GM19463 (cell line): ENCODE measurements at regions not wholly inside any gene's neighbourhood (a gene's known extent, or its start where the extent isn't known, plus 50 kb on each side); places are given as distances from the start of the nearest gene placed in this dataset.

ENCODE experiments used
- ATAC-seq: cut with Tn5 transposase; IDR thresholded peaks from one replicate; pipeline ENCODE4 v1.9.1; 2021; ENCODE audit warnings: mild to moderate bottlenecking, moderate library complexity; ENCODE audit not compliant: unreplicated experiment

DNA sequence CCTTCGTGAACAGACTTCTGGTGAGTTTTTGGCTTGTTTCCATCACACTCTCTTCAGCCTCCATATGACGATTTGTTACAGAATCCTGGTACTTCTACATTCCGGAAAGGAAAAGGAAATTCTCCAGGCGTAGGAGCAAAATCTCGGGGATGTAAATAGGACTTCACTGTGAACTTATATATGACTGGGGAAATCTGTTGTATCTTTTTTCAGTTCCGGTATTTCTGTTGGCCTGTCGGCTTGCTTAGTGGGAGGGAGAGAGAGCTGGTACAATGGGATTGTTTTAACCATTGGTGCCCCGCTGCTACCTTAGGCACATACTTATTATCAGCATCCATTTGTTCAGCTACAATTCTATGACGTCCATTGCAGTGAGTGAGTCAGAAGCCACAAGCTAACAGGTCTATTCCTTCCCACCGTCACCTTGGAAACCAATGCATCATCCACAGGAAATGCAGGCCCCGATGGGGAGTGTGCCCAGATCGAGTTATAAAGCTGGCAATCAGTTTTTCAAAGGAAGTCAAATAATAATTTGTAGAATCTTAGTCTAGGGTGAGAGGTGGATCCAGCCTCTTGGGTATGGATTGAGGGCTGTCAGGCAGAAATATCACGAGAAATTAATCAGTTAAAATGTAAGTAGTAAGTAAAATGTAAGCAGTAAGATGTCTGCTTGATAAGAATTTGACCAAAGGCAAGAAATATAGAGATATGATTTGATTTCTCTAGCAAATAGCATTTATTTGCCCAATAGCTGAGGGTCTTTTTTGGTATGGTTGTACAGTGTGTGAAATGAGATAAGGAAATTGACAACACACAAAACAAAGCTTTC lies 92.0 kb upstream of the MKLN1 start:
- ATAC-seq, result no peak

GRCh38 chr7:131236318-131236672 lies 91.4 kb upstream of the MKLN1 start:
- ATAC-seq, result no peak

DNA sequence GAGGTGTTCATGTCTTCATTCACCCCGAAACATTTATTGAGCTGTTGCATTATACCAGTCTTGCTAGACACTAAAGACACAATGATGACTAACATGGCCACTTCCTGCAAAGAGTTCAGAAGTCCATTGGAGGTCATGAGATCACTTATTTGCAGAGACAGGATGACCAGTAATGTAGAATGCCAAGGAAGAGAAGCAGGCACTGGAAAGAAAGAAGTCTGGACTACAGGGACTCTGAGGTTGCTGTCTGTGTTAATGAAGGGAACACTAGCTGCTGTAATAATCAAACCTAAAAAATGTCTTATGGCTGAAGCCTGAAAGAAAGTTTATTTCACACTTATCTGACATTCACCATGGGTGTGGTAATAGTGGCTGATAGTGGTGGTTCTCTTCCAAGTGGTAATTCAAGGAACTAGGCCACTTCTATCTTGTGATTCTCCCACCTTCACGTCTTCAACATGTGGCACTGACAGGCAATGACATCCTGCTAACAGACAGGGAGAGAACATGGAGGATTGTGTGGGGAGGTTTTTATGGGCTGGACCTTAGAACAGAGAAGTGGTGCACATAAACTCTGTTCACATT lies 89.2 kb upstream of the MKLN1 start:
- no peak for ATAC-seq

- no peak for ATAC-seq
Observed at GRCh38 chr7:131241386-131241785, 86.3 kb upstream of the MKLN1 start.

DNA sequence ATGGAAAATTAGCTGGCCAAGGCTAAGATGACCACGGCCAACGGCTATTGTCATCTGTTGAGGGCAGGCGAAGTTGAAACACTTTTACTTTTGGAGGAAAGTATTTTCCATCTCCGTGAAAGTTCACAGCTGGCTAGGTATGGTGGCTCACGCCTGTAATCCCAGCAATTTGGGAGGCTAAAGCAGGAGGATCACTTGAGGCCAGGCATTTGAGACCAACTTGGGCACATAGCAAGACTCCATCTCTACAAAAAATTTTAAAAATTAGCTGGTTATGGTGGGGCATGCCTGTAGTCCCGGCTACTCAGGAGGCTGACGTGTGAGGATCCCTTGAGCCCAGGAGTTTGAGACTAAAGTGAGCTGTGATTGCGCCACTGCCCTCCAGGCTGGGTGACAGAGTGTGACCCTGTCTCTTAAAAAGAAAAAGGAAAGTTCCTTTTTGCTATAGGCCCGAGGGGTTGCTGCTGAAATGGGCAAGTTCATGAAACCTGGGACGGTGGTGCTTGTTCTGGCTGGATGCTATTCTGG lies 85.5 kb upstream of the MKLN1 start:
- no peak for ATAC-seq

GRCh38 chr7:131244259-131244852 lies 83.3 kb upstream of the MKLN1 start:
- no peak for ATAC-seq

GRCh38 chr7:131249003-131249402 lies 78.7 kb upstream of the MKLN1 start:
- ATAC-seq, result no peak

DNA sequence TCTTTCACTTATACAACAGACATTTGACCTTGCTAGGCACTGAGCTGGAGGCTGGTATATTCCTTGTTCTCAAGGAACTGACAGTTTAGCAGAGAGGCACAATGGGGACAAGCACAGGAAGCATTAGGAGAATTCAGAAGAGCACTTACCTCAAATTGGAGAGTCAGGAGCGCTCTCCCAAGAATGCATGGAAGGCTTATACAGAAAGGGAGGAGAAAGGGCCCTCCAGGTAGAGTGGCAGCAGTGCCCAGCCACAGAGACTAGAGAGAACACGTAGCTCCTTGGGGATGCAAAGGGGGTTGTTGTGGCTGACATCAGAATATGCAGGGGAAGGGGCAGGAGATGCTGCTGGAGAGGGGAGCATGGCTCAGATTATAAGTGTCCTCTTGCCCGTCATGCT lies 78.2 kb upstream of the MKLN1 start:
- no peak for ATAC-seq

DNA sequence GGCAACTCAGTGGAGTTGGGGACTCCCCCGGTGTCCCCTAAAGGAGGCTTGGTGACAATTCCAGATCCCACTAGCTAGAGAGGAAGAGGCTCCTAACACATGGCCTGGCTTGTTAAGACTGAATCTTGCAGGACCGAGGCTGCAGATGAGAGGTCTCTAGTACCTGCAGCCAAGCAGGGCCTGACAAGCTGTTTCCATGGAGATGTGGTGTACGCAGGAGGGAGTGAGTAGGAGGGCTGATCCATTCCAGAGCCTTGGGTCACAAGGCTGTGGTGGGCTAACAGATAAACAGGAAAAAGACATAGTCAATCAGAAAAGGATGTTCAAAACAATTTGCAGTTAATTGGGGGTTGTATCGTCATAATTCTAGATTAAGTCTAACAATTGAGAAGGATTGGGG lies 77.3 kb upstream of the MKLN1 start:
- no peak for ATAC-seq

DNA sequence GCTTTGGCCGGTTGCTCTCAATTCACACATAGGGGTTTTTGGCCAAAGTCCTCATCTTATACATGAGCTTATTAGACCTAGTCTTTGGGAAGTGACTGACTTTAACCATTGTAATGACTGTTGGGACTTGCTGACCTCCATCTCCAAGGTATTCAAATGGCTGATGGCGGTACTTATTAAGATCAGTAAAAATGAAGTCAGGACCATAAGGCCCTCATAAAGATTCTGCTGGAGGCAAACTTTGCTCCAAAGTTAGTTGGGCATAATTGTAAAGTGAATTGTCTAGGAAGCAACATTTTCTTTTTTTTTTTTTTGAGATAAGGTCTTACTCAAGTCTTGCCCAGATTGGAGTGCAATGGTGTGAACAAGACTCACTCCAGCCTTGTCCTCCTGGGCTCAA lies 76.3 kb upstream of the MKLN1 start:
- ATAC-seq, result no peak

- ATAC-seq, result no peak
Observed at GRCh38 chr7:131252976-131253375, 74.7 kb upstream of the MKLN1 start.

- ATAC-seq, result no peak
Observed at GRCh38 chr7:131254211-131254610, 73.5 kb upstream of the MKLN1 start.

DNA sequence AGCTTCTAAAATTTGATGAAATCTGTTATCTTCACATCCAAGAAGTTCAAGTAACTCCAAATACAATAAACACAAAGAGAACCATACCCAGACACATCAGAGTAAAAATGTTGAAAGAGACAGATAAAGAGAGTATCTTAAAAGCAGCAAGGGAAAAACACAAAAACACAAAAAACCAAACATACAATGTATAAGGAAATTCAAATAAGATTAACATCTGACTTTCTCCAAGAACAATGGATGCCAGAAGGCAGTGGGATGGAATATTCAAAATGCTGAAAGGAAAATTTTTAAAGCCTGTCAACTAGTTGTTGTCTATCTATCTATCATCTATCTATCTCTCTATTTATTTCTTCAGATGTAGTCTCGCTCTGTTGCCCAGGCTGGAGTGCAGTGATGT lies 72.4 kb upstream of the MKLN1 start:
- no peak for ATAC-seq

GRCh38 chr7:131261476-131261994 lies 66.1 kb upstream of the MKLN1 start:
- ATAC-seq, result no peak

DNA sequence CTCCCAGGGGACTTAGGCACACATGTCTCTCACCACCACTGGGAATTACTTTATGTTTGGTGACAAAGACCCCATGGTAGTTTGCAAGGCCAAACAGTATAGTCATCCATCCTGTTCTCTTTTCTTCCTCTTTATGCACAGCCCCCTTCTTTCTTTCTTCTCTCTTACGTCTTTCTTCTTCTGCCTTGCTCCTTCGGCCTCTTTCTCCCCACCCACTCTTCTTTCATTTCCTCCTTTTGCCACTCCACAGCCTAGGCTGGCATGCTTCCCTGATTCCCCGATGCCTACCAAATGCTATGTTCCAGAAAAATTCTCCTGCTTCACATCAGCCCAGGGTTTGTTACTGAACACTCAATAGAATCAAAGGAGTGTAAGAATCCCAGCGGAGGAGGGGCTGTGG lies 62.4 kb upstream of the MKLN1 start:
- ATAC-seq, result no peak

GRCh38 chr7:131267631-131268030 lies 60.0 kb upstream of the MKLN1 start:
- no peak for ATAC-seq

DNA sequence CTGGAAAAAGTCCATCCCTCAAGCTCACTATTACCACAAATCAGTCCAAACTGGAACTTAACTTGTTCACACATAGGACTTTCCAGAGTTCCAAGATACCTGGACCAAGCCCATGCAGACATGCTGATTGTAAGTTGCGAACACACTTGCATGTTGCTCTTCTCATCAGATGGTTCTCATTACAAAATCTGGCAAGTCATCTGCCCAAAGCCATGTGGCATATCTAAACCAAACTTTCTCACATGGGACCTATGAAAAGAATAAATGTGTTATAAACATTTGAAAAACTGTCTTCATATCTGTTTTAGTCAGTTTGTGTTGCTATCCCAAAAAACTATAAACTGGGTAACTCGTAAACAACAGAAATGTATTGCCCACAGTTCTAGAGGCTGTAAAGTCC lies 58.8 kb upstream of the MKLN1 start:
- no peak for ATAC-seq

GRCh38 chr7:131272086-131272485 lies 55.6 kb upstream of the MKLN1 start:
- no peak for ATAC-seq

DNA sequence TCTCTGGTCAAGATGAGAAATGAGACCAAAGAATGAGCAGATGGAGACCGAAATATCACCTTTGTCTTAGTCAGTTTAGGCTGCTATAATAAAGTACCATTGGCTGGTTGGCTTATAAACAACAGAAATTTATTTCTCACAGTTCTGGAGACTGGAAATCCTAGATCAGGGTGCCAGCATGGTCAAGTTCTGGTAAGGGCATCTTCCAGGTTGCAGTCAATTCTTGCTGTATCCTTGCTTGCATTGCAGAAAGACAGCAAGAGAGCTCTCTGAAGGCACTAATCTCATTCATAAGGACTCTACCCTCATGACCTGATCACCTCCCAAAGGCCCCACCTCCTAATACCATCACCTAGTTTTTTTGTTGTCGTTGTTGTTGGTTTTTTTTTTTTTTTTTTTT lies 52.7 kb upstream of the MKLN1 start:
- no peak for ATAC-seq

DNA sequence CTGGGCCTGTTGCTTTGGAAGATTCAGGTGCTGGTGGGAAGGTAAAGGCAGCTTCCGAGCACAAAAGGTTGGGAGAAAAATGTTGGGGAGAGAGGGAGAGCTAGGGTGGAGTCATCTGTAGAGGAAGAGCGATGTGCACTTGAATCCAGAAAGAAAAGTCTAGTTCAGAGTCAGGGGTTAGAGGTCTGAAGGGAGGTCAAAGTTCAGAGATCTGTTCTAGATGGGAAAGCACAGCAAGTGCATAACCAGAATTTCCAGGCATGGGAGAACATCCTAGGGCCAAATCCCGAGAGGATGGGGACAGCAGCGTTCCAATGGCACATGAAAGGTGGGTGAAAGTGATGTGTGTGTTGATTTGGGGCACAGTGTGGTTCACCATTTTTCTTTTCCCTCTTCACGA lies 51.5 kb upstream of the MKLN1 start:
- no peak for ATAC-seq

DNA sequence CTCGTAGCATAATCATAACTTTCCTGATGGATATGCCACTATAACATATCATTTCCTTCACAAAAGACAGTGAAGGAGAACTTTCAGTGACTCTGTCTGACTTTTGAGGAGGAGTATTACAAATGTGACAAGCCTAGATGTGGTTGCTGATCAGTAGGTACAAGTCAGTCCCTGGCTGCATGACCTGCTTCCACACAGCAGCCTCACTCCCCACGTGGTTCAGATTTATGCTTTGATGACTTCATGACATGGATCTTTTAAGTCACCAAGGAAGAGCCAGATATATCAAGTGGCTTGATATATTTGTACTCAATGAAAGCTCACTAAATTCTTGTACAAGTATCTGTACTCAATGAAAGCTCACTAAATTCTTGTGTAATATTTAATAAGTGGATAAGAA lies 50.9 kb upstream of the MKLN1 start:
- no peak for ATAC-seq
